GM12878 (cell line): ENCODE measurements at regions not wholly inside any gene's neighbourhood (a gene's known extent, or its start where the extent isn't known, plus 50 kb on each side); places are given as distances from the start of the nearest gene placed in this dataset.

Experiments
- ATAC-seq: fragments of 200-7000 bp; cut with Tn5 transposase; 3 replicates; pipeline ENCODE4 v1.9.1; 2020; ENCODE audit warnings: mild to moderate bottlenecking, moderate library complexity
- BruUV-seq: library from RNA; stranded (reverse); fragments of 400-500 nt; replicated peaks from 2 replicates; lab custom pipeline; 2021; lab: Mats Ljungman, UMichigan
- CTCF ChIA-PET: fragments of 300-600 bp; sonication (Branson Sonifier 250); formaldehyde crosslinking; extraction: SDS; loops from one replicate; lab custom pipeline; 2021; ENCODE audit warnings: inconsistent platforms; lab: Yijun Ruan, JAX
- POLR2A ChIA-PET: fragments of 350-600 bp; formaldehyde crosslinking; extraction: SDS; loops from one replicate; lab custom pipeline; 2021; ENCODE audit warnings: inconsistent platforms; lab: Charles Lee
- RAD21 ChIA-PET: fragments of 300-600 bp; sonication (Branson Sonifier 250); formaldehyde crosslinking; loops from one replicate; lab custom pipeline; 2023; ENCODE audit warnings: antibody characterized with exemption; ENCODE audit not compliant: unreplicated experiment; lab: Charles Lee
- SMC1A ChIA-PET: fragments of 300-600 bp; sonication (Branson Sonifier 250); formaldehyde crosslinking; loops from one replicate; lab custom pipeline; 2023; ENCODE audit not compliant: unreplicated experiment, uncharacterized antibody; lab: Charles Lee
- DNase-seq: peaks from one replicate; pipeline ENCODE4 v3.0.0-alpha.2; 2011; ENCODE audit warnings: low read depth, low spot score
- FAIRE-seq: peaks from 3 replicates; lab custom pipeline; 2011; peaks lifted over from hg19 to GRCh38; lab: Jason Lieb, UNC
- H2AFZ ChIP-seq: 2 replicates; pipeline ENCODE4 v1.6.0; 2011; ENCODE audit warnings: low read depth, low read length, control low read depth; ENCODE audit not compliant: control insufficient read depth
- H3K27ac ChIP-seq: 2 replicates; pipeline ENCODE4 v1.5.1; 2011; ENCODE audit warnings: control low read depth; ENCODE audit not compliant: control insufficient read depth, insufficient read depth
- H3K27me3 ChIP-seq, 2 experiments: replicated peaks in 1 of 2; 2 replicates each; pipeline versions ENCODE4 v1.6.0 to v1.6.1; 2011; ENCODE audit warnings: low read length in 1 of 2; ENCODE audit not compliant: control insufficient read depth in 2 of 2, insufficient read depth in 2 of 2
- H3K36me3 ChIP-seq, 2 experiments: 2 replicates each; pipeline ENCODE4 v1.5.1; 2011; ENCODE audit warnings: low read length in 1 of 2; ENCODE audit not compliant: control insufficient read depth in 2 of 2, insufficient read depth in 2 of 2
- H3K4me1 ChIP-seq: 2 replicates; pipeline ENCODE4 v1.6.1; 2011; ENCODE audit warnings: mild to moderate bottlenecking, low read length, moderate library complexity, mixed read lengths; ENCODE audit not compliant: control insufficient read depth, insufficient read depth
- H3K4me2 ChIP-seq: 2 replicates; pipeline ENCODE4 v1.6.0; 2011; ENCODE audit warnings: control low read depth; ENCODE audit not compliant: control insufficient read depth, insufficient read depth
- H3K4me3 ChIP-seq: fragments of 200-600 bp; sonication (generic); 2 replicates; pipeline ENCODE4 v1.5.1; 2016
- H3K79me2 ChIP-seq: 2 replicates; pipeline ENCODE4 v1.6.0; 2011; ENCODE audit warnings: low read length; ENCODE audit not compliant: control insufficient read depth, insufficient read depth
- H3K9ac ChIP-seq: 2 replicates; pipeline ENCODE4 v1.8.0; 2011; ENCODE audit warnings: low read length, control low read depth, mixed read lengths; ENCODE audit not compliant: control insufficient read depth, insufficient read depth
- H3K9me3 ChIP-seq: replicated peaks from 3 replicates; pipeline ENCODE4 v1.5.1; 2011; ENCODE audit warnings: mild to moderate bottlenecking, low read length; ENCODE audit not compliant: control insufficient read depth, insufficient read depth
- H4K20me1 ChIP-seq: 2 replicates; pipeline ENCODE4 v1.6.0; 2011; ENCODE audit not compliant: control insufficient read depth, insufficient read depth
- CREB1 ChIP-seq: IDR thresholded peaks from 2 replicates; pipeline ENCODE4 v1.6.1; 2012; ENCODE audit warnings: low read depth, mild to moderate bottlenecking, inconsistent platforms
- E2F4 ChIP-seq: IDR thresholded peaks from 2 replicates; pipeline ENCODE4 v1.6.1; 2012; ENCODE audit warnings: low read depth, low read length, improper control_type of control experiment
- EED ChIP-seq: sonication (generic); IDR thresholded peaks from 2 replicates; pipeline ENCODE4 v1.6.1; 2016; ENCODE audit warnings: antibody characterized with exemption, low read depth
- ELK1 ChIP-seq: IDR thresholded peaks from 2 replicates; pipeline ENCODE4 v1.6.1; 2012; ENCODE audit warnings: low read depth, low read length, improper control_type of control experiment
- EZH2 ChIP-seq: IDR thresholded peaks from 2 replicates; pipeline ENCODE4 v1.6.1; 2012; ENCODE audit warnings: low read depth, mild to moderate bottlenecking, control low read depth, inconsistent platforms, low read length, borderline replicate concordance; ENCODE audit not compliant: control insufficient read depth
- MLLT1 ChIP-seq: fragments of 450-650 bp; IDR thresholded peaks from 2 replicates; pipeline ENCODE4 v1.6.1; 2016; ENCODE audit warnings: mild to moderate bottlenecking
- NR2F1 ChIP-seq: fragments of 450-650 bp; conservative IDR thresholded peaks from 2 replicates; pipeline ENCODE4 v1.6.1; 2017; ENCODE audit warnings: mild to moderate bottlenecking
- POLR2AphosphoS2 ChIP-seq: IDR thresholded peaks from 2 replicates; pipeline ENCODE4 v1.6.1; 2011; ENCODE audit warnings: low read depth, mild to moderate bottlenecking, low read length, improper control_type of control experiment, moderate library complexity
- SMAD1 ChIP-seq: fragments of 450-650 bp; IDR thresholded peaks from 2 replicates; pipeline ENCODE4 v1.6.1; 2018; ENCODE audit warnings: mild to moderate bottlenecking, low read depth; ENCODE audit not compliant: partially characterized antibody
- STAT1 ChIP-seq: fragments of 450-650 bp; conservative IDR thresholded peaks from 2 replicates; pipeline ENCODE4 v1.6.1; 2014; ENCODE audit warnings: antibody characterized with exemption, mild to moderate bottlenecking
- TARDBP ChIP-seq: IDR thresholded peaks from 2 replicates; pipeline ENCODE4 v1.6.1; 2016; ENCODE audit warnings: borderline replicate concordance
- ZBTB4 ChIP-seq: fragments of 450-650 bp; formaldehyde crosslinking; IDR thresholded peaks from 2 replicates; pipeline ENCODE4 v1.4.0; 2022; ENCODE audit warnings: mild to moderate bottlenecking, moderate library complexity
- ZNF207 ChIP-seq: fragments of 450-650 bp; IDR thresholded peaks from 2 replicates; pipeline ENCODE4 v1.6.1; 2014; ENCODE audit warnings: antibody characterized with exemption, mild to moderate bottlenecking, borderline replicate concordance
- ZNF274 ChIP-seq: IDR thresholded peaks from one replicate; pipeline ENCODE4 v1.8.0; 2011; ENCODE audit not compliant: insufficient read length, insufficient read depth
- ZNF592 ChIP-seq: fragments of 450-650 bp; IDR thresholded peaks from 2 replicates; pipeline ENCODE4 v1.6.1; 2017; ENCODE audit warnings: mild to moderate bottlenecking, moderate library complexity
- WGBS: methylation state at CpG from one replicate; pipeline ENCODE4 v1.1.6; 2016; ENCODE audit warnings: low lambda C conversion rate; ENCODE audit not compliant: insufficient replicate concordance, insufficient coverage; ENCODE audit errors: missing lambda C conversion rate; 5-methylcytosine and 5-hydroxymethylcytosine counted together
- in situ Hi-C: fragments of 300-500 bp; cut with MboI; formaldehyde crosslinking; loops from 9 replicates; pipeline ENCODE4 v1.14.3; 2018; ENCODE audit warnings: mixed read lengths
- intact Hi-C: fragments of 100-400 bp; cut with micrococcal nuclease; formaldehyde crosslinking; loops from one replicate; pipeline ENCODE4 v1.14.2; 2022; ENCODE audit not compliant: unreplicated experiment

GRCh38 chr18:78563110-78563509, 416.5 kb upstream of the SALL3 start:
- Histone ChIP-seq H3K4me3 (no peak overlapping the region), H4K20me1 (no peaks in the 10 kb centered on the region), H3K36me3 (no peaks in the 10 kb centered on the region), H3K79me2 (no peaks in the 10 kb centered on the region), H3K27me3 (no peaks in the 10 kb centered on the region), H3K4me1 (no peaks in the 10 kb centered on the region), H3K9ac (no peak overlapping the region), H2AFZ (no peak overlapping the region), H3K9me3 (no peaks in the 10 kb centered on the region; the same call in 2 of the 3 replicates), H3K27ac (no peak overlapping the region), H3K4me2 (no peak overlapping the region)
- SMC1A ChIA-PET = no interaction called here
- intact Hi-C loops = no loop called here
- RAD21 ChIA-PET = no interaction called here
- 64% methylated on average over 15 of the region's 15 CpGs for WGBS
- no peak for ATAC-seq
- in situ Hi-C loops = no loop called here
- BruUV-seq = no TSS peak
- POLR2A ChIA-PET = no interaction called here
- DNase-seq = no peak
- CTCF ChIA-PET = no interaction called here
- FAIRE-seq = no peak
- TF ChIP-seq SMAD1 = no peak
- no peak for TF ChIP-seq CREB1
- no peak for TF ChIP-seq ZBTB4 (CRISPR knock-in tag)
- TF ChIP-seq ZNF274 = no peak
- TF ChIP-seq NR2F1 = no peak
- no peak for TF ChIP-seq ZNF207
- no peak for TF ChIP-seq EZH2
- TF ChIP-seq POLR2AphosphoS2 = no peak
- no peak for TF ChIP-seq ELK1
- TF ChIP-seq STAT1 = no peak
- no peak for TF ChIP-seq ZNF592
- no peak for TF ChIP-seq MLLT1
- TF ChIP-seq E2F4 = no peak
- no peak for TF ChIP-seq TARDBP
- no peak for TF ChIP-seq EED
